Activated T-cell treated with anti-CD3 and anti-CD28 coated beads for 1 hour (primary cell): ENCODE measurements at regions not wholly inside any gene's neighbourhood (a gene's known extent, or its start where the extent isn't known, plus 50 kb on each side); places are given as distances from the start of the nearest gene placed in this dataset.
A peak's percentile ranks its signal among the peaks of the same experiment; 100 is the strongest.

ENCODE experiments used
- DNase-seq: peaks from one replicate; pipeline ENCODE4 v3.0.0-alpha.2; 2020; ENCODE audit warnings: low read depth

DNA sequence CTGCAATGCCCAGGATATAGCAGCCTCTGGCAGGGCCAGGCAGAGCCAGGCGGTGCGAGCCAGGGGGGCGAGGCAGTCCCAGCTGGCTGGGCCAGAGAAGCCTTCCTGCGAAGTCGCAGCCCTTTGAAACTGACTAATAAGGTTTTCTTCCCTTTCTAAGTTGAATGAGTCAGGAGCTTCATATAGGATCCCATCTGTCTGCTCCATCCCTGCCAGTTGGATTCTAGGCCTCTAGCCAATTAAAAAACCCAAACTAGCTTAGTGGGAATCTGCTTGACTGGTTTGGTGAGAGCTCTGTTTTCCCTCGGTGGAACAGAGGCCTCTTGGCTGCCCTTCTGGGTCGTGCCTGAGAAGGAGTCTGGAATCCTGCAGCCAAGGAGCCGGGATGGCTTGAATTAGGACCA is 70.1 kb upstream of the RAPGEF1 start:
- no peak for DNase-seq

- no peak for DNase-seq
These were observed 68.4 kb upstream of the RAPGEF1 start for GRCh38 chr9:131808291-131808690.

DNA sequence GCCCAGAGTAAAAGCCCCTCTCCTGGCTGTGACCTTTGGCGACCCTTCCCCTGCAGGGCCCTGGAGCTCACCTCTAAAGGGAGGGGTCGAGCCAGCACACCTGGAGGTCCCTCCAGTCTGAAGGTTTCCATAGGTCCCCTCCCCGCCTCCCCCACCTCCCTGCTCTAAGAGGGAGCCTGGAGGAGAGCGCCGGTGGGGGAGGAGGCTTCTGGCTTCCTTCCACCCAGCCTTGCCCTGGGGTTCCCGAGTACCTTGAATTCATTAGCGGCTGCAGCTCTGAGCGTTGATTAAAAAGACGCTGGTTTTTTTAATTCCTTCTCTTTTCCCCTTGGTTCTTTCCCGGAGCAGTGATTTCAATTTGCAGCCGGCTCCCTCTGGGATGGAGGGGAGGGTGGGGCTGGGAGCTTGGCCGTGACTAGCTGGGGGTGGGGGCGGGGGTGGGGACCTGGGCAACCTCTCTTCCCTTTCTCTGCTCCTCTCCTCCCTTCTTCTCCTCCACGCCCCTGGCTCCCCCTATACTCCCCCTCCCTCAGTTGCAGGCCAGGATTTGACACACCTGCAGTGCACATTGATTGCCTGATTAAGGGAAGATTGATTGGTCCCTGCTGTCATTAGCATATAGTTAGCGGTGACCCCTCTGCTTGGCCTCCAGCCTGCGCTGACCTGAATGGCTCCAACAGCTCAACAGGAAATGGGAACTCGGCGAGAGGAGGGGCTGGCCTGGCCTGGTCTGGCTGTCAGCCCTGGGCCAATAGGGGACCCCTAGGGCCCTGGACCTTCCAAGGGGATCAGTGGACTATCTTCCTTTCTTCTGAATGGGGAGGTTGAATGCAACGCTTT is 67.5 kb upstream of the RAPGEF1 start:
- DNase-seq: no peak

DNA sequence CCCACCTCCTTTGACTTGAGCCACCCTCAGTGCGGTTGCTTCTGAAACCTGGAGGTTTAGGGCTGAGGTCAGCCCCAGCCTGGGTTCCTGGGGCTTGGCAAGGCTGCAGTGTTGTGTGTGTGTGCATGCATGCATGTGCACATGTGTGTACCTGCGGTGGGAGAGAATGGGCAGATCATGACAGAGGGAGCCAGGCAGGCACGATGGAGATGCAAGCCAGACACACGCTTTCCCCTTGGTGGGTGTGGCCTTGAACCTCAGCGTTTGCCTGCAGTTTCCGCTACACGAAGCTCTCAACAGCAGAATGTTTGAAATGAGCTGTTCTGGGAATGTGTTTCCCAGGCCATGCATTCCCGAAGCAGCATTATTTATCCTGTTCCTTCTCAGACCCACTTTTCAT is 65.9 kb upstream of the RAPGEF1 start:
- DNase-seq: no peak

DNA sequence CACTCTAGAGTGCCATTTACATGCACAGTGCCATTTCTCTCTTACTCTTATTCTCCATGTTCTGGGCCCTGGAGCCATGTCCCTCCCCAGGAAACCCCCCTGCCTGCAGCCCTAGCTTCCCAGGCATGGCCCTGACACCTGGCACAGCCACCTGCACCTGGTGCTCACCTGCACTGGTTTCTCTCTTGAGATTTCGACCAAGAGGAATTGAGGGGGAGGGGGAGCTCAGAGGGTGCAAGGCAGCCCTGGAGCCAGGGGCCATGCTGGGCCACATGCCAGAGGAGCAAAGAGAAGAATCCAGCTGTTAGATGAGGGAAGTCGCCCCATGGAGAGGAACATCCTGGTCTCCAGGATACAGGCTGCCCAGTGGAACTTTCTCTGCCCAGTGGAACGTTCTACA is 65.0 kb upstream of the RAPGEF1 start:
- no peak for DNase-seq

DNA sequence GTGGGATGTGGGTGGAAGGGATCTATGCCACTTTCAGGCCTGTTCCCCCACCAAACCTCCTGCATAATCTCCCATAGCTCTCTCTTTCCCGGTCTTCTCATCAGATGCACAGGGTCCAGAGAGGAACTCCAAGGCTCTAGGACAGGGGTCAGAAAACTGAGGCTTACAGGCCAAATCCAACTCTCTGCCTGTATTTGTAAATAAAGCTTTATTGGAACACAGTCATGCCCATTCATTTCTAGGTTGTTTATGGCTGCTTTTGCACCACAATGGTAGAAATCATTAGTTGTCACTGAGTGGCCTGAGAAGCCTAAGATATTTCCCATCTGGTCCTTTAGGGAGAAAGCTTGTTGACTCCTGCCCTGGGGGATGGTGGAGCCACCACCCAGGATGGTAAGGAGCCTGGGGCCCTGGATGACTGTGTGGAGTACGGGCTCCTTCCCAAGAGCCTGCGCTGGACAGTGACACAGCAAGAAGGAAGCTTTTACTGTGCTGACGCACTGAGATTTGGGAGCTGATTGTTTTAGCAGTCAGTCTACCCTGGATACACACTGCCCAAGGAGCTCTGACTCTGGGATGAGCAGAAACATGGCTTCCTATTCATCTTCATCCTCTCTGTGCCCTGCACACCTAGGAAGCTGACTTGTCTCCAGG is 64.0 kb upstream of the RAPGEF1 start:
- no peak for DNase-seq

DNA sequence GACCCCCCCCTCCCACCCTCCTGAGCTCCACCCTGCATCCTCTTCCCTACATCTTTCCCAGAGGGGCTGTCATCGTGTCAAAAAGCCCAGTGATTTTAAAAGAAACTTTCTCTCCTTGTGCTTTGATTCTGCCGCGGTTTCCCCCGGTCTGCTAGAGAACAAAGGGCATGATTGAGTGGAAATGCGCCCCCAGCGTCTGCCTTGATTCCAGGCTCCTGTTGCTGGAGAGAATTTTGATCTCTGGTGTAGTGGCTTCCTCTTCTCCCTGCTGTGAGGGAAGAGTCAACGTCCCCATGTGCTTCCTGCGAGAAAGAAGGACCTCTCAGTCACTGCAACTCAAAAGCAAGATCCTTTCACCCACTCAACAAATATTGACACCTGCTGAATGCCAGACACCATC is 61.9 kb upstream of the RAPGEF1 start:
- no peak for DNase-seq

GRCh38 chr9:131800843-131801242 is 61.0 kb upstream of the RAPGEF1 start:
- DNase-seq: no peak

GRCh38 chr9:131800366-131800765 is 60.5 kb upstream of the RAPGEF1 start:
- no peak for DNase-seq

GRCh38 chr9:131799177-131799823 is 59.4 kb upstream of the RAPGEF1 start:
- peak; percentile 47 for DNase-seq

DNA sequence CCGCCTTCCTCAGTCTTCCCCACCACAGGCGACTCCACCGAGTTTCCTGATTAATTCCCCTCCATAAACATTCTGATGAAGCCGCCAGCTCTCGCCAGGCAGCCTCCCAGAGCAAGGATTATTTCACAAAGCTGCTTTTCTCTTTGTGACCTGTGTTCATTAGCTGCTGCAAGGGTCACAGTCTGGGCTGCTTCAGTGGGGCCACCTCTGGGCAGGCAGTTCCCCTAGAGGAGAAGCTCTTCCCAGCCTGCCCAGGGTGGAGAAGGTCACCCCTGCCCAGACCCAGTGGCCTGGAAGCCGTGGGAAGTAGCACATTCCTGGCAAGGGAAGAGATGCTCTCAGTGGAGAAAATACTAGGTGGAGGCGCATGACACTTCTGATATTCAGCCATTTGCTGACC is 58.4 kb upstream of the RAPGEF1 start:
- no peak for DNase-seq

- no peak for DNase-seq
These were observed 54.5 kb upstream of the RAPGEF1 start for GRCh38 chr9:131794393-131794792.

DNA sequence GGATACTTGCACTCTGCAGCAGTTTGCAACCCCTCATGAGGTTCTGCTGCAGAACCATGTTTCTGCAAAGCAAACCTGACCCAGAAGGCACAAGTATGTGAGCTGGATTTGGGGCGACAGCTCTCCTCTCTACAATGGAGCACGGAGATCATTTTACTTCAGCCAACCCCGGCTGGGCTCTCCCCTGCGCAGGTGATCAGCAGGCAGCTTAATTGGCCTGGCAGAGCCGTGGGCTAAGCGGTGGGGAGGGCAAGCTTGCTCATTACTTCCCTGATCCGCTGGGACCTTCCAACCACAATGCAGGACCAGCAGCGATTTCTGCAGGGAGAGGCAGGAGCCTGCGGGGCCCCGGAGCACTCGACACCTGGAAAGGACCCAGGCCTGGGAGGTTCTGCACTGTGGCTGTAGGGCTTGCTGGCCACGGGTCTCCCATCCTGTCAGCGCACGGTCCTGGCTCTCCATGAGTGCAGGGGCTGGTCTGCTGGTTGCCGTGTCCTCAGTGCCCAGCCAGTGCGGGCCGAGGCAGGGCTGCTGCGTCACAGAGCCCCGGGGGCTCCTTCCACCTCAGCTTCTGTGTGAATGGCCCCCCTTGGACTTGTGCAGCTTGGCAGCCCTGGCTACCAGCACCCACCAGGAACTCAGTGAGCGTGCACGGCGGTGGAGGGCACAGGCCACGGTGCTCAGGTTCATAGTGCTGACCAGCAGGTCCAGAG is 51.8 kb upstream of the RAPGEF1 start:
- DNase-seq: no peak
